Stomach smooth muscle (tissue), 2 donors: ENCODE measurements at regions not wholly inside any gene's neighbourhood (a gene's known extent, or its start where the extent isn't known, plus 50 kb on each side); places are given as distances from the start of the nearest gene placed in this dataset.

Source experiments
- H3K27ac ChIP-seq: one replicate; pipeline ENCODE4 v1.7.0; 2013; ENCODE audit warnings: mild to moderate bottlenecking, low read length, inconsistent platforms
- H3K27me3 ChIP-seq, 2 donors: one replicate each; pipeline ENCODE4 v1.7.0; 2013; ENCODE audit warnings: low read length in 2 of 2; ENCODE audit not compliant: insufficient read depth in 2 of 2, control insufficient read depth in 1 of 2
- H3K36me3 ChIP-seq, 2 donors: one replicate each; pipeline ENCODE4 v1.7.0; 2013; ENCODE audit warnings: low read length in 2 of 2; ENCODE audit not compliant: control insufficient read depth in 2 of 2, insufficient read depth in 2 of 2
- H3K4me1 ChIP-seq: one replicate; pipeline ENCODE4 v1.7.0; 2013; ENCODE audit warnings: low read length; ENCODE audit not compliant: control insufficient read depth, insufficient read depth
- H3K4me3 ChIP-seq, 2 donors: one replicate each; pipeline ENCODE4 v1.7.0; 2013; ENCODE audit warnings: low read length in 2 of 2
- H3K9ac ChIP-seq, 2 donors: one replicate each; pipeline ENCODE4 v1.7.0; 2013; ENCODE audit warnings: low read length in 2 of 2, mild to moderate bottlenecking in 1 of 2
- H3K9me3 ChIP-seq, 2 donors: one replicate each; pipeline ENCODE4 v1.7.0; 2013; ENCODE audit warnings: low read length in 2 of 2; ENCODE audit not compliant: control insufficient read depth in 2 of 2
- donor health status: healthy.
- donor health status: Pancreatic carcinoma.

DNA sequence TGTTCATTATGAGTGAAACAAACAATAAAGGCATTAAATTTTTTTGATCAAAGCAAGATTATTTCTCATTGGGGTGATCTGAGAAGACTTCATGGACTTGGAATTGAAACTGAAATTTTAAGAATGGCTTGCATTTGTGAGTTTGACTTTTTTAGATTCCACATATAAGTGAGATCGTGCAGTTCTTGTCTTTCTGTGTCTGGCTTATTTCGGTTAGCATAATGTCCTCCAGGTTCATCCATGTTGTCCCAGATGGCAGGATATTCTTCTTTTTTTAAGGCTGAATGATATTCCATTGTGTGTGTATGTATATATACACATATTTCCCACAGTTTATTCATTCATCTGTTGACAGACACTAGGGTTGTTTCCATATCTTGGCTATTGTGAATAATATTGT, 716.5 kb downstream of the PRELID2 start:
- Histone ChIP-seq H3K4me1 (no peaks in the 10 kb centered on the region), H3K9ac (no peak overlapping the region), H3K27me3 (no peaks in the 10 kb centered on the region), H3K4me3 (no peak overlapping the region), H3K9me3 (no peaks in the 10 kb centered on the region), H3K27ac (no peak overlapping the region), H3K36me3 (no peaks in the 10 kb centered on the region)

DNA sequence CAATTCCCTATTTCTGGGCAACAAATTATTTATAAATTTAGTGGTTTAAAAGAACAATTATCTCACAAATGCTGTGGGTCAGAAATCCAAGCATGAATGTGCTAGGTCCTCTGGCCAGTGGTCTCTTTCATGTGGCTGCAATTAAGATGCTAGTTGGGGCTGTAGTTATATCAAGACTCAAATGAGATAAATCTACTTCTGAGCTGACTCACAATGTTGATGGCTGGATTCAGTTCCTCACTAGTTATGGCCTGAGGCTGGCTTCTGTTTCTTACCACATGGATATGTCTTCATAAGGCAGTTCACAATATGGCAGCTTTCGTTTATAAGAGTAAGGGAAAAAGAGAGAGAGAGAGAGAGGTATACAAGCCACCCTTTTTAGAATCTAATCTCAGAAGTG, 717.0 kb downstream of the PRELID2 start:
- H3K27ac ChIP-seq = no peak overlapping the region
- H3K9me3 ChIP-seq = no peaks in the 10 kb centered on the region
- no peak overlapping the region for H3K4me3 ChIP-seq
- no peaks in the 10 kb centered on the region for H3K36me3 ChIP-seq
- H3K4me1 ChIP-seq = no peaks in the 10 kb centered on the region
- H3K9ac ChIP-seq = no peak overlapping the region
- no peaks in the 10 kb centered on the region for H3K27me3 ChIP-seq

- Histone ChIP-seq H3K9me3 (no peaks in the 10 kb centered on the region), H3K9ac (no peak overlapping the region), H3K4me3 (no peak overlapping the region), H3K4me1 (no peaks in the 10 kb centered on the region), H3K36me3 (no peaks in the 10 kb centered on the region), H3K27me3 (no peaks in the 10 kb centered on the region), H3K27ac (no peak overlapping the region)
Measured at GRCh38 chr5:145117285-145117684, 717.9 kb downstream of the PRELID2 start.

- Histone ChIP-seq H3K27ac (no peak overlapping the region), H3K27me3 (no peaks in the 10 kb centered on the region), H3K9ac (no peak overlapping the region), H3K36me3 (no peaks in the 10 kb centered on the region), H3K4me3 (no peak overlapping the region), H3K4me1 (no peaks in the 10 kb centered on the region), H3K9me3 (no peaks in the 10 kb centered on the region)
Measured at GRCh38 chr5:145111420-145111819, 723.7 kb downstream of the PRELID2 start.

GRCh38 chr5:145110834-145111233, 724.3 kb downstream of the PRELID2 start:
- Histone ChIP-seq H3K27ac (no peak overlapping the region), H3K36me3 (no peaks in the 10 kb centered on the region), H3K27me3 (no peaks in the 10 kb centered on the region), H3K4me1 (no peaks in the 10 kb centered on the region), H3K9me3 (no peaks in the 10 kb centered on the region), H3K4me3 (no peak overlapping the region), H3K9ac (no peak overlapping the region)

DNA sequence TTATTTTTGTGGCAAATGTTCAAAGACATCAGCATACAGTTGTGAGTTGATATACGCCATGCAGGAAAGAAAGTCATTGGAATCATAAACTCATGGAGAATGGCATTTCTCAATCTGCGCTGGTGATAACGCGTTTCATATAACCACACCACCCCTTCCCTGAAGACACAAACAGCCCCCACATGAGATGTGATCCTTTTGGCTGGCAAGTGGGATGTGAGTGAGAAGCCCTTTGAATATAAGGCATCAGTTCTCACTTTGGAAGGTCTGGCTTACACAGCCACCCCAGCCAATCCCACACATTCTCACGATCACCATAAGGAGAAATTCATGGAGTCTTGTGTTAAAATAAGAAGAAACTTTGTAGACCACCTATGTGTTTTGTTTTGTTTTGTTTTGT, 725.0 kb downstream of the PRELID2 start:
- Histone ChIP-seq H3K27me3 (no peaks in the 10 kb centered on the region), H3K4me3 (no peak overlapping the region), H3K9ac (no peak overlapping the region), H3K27ac (no peak overlapping the region), H3K4me1 (no peaks in the 10 kb centered on the region), H3K36me3 (no peaks in the 10 kb centered on the region), H3K9me3 (no peaks in the 10 kb centered on the region)

DNA sequence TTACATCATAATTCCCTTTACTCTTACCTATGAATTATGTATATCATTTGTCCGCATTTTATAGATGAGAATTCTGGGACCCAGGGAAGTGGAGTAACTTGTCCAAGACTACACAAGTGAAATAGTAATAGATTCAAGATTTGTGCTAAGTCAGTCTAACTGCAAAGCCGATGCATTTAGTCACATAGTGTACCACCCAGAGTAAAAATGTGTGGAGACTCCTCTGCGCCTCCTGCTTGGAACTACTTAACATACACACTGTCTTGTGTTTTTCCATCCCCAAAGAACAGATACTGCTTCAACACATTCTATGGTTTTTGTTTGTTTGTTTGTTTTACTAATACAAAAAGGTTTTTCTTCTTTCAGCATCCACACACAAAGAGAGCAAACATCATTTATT, 729.8 kb downstream of the PRELID2 start:
- no peaks in the 10 kb centered on the region for H3K27me3 ChIP-seq
- H3K9me3 ChIP-seq = no peaks in the 10 kb centered on the region
- H3K9ac ChIP-seq = no peak overlapping the region
- H3K4me1 ChIP-seq = no peaks in the 10 kb centered on the region
- no peaks in the 10 kb centered on the region for H3K36me3 ChIP-seq
- H3K27ac ChIP-seq = no peak overlapping the region
- no peak overlapping the region for H3K4me3 ChIP-seq

DNA sequence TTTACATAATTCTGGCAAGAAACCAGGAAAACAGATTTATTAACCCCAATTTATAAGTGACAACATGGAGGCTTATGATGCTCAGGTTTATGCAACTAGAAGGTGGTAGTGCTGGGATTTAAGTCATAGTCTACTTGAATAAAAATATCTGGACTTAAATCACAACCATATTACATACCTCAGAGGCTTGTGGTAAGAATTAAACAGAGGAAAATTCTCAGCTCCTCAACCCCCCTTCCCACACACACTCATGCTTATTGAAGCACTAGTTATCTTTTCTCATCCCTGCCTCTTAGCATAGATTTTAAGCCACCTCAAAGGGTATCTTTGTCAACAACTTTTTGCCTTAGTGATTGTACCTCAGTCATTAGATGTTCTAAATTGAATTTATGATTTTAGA, 731.0 kb downstream of the PRELID2 start:
- Histone ChIP-seq H3K4me3 (no peak overlapping the region), H3K9ac (no peak overlapping the region), H3K27me3 (no peaks in the 10 kb centered on the region), H3K27ac (no peak overlapping the region), H3K36me3 (no peaks in the 10 kb centered on the region), H3K9me3 (no peaks in the 10 kb centered on the region), H3K4me1 (no peaks in the 10 kb centered on the region)

GRCh38 chr5:145101246-145101645, 733.9 kb downstream of the PRELID2 start:
- Histone ChIP-seq H3K4me3 (no peak overlapping the region), H3K36me3 (no peaks in the 10 kb centered on the region), H3K27ac (no peak overlapping the region), H3K9me3 (no peaks in the 10 kb centered on the region), H3K9ac (no peak overlapping the region), H3K4me1 (no peaks in the 10 kb centered on the region), H3K27me3 (no peaks in the 10 kb centered on the region)

GRCh38 chr5:145090115-145090514, 745.0 kb downstream of the PRELID2 start:
- Histone ChIP-seq H3K9ac (no peak overlapping the region), H3K9me3 (no peaks in the 10 kb centered on the region), H3K27ac (no peak overlapping the region), H3K4me3 (no peak overlapping the region), H3K27me3 (no peaks in the 10 kb centered on the region), H3K36me3 (no peaks in the 10 kb centered on the region), H3K4me1 (no peaks in the 10 kb centered on the region)

- Histone ChIP-seq H3K4me3 (no peak overlapping the region), H3K9ac (no peak overlapping the region), H3K27me3 (no peaks in the 10 kb centered on the region), H3K4me1 (no peaks in the 10 kb centered on the region), H3K36me3 (no peaks in the 10 kb centered on the region), H3K27ac (no peak overlapping the region), H3K9me3 (no peaks in the 10 kb centered on the region)
Measured at GRCh38 chr5:145084834-145085233, 750.3 kb downstream of the PRELID2 start.

DNA sequence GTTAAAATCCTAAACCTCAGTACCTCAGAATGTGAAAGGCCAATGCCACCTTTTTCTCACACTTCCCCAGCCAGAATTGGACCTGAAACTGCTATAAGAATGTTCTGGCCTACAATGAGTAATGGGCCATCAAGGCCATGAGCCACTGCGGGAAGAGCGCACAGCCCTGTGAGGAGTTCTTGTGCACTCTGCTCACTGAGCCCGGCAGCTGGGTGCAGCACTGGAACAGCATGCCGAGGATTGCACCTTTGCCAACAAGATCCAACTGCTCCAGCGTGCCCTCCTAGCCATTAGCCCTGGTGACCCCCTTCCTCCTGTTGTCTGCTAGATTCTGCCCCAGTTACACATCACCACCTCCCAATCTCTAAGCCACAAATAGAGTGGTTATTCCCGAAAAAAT, 758.1 kb downstream of the PRELID2 start:
- Histone ChIP-seq H3K9me3 (no peaks in the 10 kb centered on the region), H3K27ac (no peak overlapping the region), H3K9ac (no peak overlapping the region), H3K4me1 (no peaks in the 10 kb centered on the region), H3K27me3 (no peaks in the 10 kb centered on the region), H3K4me3 (no peak overlapping the region), H3K36me3 (no peaks in the 10 kb centered on the region)
